ENCODE measurements at regions not wholly inside any gene's neighbourhood (a gene's known extent, or its start where the extent isn't known, plus 50 kb on each side); places are given as distances from the start of the nearest gene placed in this dataset.
A peak's percentile ranks its signal among the peaks of the same experiment; 100 is the strongest.

DNA sequence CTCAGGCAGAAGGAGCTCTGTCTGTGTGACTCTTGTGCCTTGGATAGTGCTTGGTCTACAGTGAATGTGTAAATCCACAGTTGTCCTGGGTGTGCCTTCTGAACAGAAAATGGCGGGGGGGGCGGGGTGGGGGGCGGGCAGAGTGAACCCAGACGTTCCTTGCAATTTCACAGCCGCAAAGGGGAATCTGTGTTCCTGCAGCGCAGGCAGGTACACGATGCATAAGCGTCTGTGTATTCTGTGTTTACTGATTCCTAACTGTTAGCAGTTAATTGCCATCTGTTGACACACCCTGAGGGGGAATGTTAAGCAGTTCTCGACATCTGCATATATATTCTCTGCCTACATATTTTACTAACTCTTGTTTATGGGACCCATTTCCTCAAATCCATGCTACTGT is 123.5 kb upstream of the ZFHX3 start:
- peak; percentile 86 for DNase-seq

DNA sequence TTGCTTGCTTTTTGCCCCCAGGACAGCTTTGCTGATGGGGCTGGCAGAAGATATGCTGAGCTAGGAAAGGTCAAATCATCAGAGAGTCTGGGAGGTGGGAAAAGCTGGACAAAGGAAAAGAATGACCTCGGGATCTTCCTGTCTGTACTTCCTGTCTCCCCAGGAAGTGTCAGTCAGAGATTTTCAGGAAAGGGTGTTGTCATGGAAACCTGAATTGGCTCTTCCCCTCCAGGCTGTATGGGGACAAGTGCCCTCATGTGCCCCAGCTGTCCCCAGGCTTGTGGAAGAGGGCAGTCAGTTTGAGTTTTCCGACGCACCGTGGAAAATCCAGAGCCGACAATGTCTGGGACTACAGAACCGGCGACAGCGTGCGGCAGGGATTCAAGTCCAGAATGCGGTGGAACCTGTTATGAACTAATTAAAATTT is 122.7 kb upstream of the ZFHX3 start:
- no peak for DNase-seq

DNA sequence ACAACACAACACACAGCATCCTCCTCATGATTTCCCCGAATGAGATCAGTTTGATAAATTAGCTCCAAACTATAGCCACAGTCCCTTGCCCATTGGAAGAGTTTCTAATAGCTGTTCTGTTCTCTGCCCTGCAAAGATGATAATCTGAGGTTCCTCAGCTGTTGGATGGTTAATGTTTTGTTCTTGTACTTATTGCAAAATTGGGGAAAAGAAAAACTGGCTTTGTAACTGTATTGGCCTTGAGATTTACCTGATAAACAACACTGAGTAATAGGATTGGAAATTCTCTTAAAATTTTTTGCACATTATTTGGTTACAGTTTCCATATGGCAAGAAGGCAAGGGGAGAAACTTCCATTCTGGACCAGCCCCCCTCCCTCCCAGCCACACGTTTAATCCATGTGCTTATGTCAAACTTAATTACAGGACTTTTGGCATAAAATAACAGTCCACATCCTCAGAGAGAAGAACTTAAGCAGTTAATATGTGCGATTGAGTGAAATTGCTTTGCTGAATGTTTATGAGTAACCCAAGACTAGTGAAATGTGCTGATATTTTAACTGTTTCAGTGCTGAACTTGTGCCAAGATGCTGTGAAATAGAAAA is 119.1 kb upstream of the ZFHX3 start:
- DNase-seq, result no peak

DNA sequence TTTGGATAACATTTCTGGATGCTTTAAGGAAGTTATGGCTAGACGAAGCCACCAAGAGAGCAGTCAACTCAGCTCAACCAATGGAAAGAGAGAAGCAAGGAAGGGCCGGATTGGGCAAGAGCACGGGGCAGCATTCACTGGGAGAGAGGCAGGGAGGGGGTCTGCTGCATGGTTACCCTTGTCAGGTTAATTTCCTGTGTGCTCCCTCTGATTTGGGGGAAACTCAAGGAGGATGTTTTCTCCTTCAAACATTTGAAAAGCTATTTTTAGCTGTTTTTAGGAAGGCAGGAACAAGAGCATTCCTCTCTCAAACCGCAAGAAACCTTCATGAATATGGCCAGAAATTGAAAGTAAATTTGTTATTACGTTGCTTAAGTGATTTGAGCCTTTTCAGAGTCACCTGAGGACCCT is 118.5 kb upstream of the ZFHX3 start:
- DNase-seq, result no peak

DNA sequence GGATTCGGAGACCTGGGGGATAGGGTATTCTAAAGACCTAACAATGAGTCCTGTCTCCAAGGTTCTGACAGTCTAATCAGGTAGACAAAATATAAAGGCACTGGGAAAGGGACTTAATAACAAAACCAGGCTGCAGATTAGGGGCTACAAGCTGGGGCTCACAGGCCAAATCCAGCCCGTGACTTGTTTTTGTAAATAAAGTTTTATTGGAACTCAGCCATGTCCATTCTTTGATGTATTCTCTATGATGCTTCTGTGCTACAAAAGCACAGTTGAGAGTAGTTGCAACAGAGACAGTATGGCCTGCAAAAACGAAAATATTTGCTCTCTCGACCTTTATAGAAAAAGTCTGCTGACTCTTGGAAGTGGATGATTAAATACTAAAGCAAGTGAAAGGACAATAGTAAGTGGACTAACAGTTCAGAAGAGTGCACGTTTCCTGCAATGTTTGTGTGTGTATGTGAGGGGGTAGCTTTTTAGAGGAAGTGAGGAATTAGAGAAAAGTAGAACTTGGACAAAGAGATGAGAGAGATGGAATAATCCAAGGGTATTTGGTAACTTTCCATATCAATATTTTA is 115.4 kb upstream of the ZFHX3 start:
- DNase-seq, result no peak

DNA sequence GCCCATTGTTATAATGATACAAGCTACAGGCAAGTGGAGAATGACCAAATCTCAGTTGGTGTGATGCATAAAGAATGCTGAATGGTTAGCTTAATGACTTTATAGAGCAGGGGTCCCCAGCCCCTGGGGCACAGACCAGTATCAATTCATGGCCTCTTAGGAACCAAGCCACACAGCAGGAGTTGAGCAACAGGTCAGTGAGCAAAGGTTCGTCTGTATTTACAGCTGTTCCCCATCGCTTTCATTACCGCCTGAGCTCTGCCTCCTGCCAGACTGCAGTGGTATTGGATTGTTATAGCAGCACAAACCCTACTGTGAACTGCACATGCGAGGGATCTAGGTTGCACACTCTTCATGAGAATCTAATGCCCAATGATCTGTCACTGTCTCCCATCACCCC is 114.0 kb upstream of the ZFHX3 start:
- DNase-seq, result no peak

DNA sequence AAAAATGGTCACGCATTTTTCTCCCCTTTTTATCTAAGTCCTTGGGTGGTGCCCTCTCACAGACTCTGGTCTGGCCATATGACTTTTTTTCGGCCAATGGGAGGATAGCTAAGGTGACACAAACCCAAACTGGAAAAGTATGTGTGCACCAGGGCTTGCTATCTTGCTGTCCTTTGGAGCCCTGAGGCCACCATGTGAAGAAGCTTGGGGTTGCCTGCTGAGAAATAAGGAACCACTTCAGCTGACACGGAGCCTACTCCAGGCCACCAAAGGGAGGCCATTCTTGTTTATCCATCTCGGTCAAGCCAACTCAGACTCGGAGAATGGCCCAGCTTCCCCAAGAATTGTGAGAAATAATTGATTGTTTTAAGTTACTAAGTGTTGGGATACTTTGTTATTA is 111.4 kb upstream of the ZFHX3 start:
- no peak for DNase-seq

DNA sequence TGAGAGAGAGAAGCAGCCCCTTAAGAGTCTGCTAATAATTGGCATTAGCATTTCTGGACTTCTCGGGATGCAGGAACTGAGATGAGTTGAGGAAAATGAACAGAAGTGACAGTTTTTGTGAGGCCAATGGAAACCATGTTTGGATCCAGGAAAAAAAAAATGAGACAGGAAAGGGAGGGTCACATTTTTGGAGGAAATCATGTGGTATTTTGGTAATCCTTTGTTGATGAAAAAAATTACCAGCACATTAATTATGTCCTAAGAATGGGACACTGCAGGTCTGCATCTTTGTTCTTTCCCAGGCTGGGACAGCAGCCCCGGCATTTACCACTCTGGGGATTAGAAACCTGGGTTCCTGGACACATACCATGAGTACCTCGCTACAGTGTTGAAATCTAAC is 109.9 kb upstream of the ZFHX3 start:
- no peak for DNase-seq

DNA sequence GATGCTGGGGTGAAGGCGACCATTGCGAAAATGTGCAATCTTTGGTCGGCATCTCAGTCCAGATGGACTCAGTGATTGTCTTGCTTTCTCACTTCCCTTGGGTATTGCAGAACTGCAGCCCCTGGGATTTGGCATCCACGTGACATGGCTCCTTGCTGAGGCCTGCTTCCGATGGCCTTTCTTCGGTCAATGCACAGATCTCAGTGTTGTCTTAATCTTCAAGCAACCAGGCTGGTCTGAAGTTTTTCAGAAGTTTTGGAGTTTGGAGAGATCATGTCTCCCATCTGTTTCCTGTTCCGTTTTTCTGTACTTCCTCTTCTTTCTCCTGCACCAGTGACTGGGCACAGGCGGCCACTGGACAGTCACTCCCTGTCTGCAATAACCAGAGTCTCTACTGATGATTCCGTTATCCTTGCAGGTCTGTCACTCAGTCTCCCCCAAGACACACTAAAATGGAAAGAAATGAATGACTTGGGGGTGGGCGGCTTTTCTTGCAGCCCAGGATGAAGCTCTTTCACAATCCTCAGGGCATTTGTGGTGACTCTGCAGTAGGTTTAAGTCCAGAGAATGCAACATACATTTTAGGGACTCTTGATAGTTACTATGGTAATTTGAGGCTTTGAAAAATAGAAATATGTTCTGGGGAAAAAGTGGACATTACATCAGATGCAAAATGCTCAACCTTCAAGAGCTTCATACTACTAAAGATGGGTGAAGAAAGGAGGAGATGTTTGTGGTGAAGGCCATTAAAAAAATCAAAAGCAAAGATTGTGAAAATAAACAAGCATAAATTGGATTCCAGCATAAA is 106.3 kb upstream of the ZFHX3 start:
- DNase-seq, result no peak

DNA sequence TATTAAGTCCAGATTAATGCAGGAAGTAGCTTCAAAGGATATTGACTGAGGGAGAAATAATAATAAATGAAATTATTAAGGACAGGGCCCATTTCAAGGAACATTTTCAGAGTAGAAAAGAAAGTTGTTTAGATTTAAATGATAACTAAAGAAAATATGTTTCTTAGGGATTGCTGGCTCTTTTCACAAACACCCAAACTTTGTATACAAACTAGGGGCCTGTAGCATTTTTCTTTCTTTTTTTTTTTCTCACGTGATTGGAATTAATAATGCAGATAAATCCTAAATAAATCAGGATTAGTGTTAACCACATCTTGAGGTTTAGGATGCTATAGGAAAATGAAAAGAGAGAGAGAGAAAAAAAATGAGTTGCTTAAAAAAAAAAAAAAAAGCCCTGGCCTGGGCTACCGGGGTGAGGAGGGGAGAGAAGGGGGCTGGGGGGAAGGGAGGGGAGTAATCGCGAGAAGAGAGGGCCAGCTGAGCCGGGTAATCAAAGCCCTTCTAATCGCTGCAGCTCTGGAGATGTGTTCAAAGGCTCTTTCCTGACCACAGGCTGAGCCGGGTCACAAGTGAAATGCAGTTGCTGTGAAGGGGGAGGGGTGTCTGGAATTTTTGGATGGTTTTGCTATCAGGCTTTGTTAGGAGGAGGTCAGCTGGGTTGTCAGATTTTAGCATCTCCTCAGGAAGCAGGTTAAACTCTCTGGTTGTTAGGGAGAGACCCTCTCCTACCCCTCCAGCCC is 104.6 kb upstream of the ZFHX3 start:
- no peak for DNase-seq

DNA sequence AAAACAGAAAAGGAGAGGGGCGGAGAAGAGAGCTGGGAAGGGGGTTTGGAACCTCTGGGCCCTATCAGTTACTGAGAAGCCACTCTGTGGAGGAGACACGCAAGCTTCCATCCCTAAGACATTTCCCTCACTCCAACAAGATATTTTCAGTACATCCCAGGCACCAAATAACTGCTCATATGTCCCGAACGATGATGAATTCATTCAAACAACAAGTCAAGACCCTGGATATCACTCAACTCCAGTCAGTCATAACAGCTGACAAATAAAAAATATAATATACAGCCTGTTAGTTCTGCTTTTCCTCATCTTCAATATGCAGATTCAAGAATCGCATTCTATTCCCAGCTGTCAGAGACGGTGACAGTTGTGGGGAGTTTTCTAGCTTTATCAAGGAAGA is 104.0 kb upstream of the ZFHX3 start:
- no peak for DNase-seq

DNA sequence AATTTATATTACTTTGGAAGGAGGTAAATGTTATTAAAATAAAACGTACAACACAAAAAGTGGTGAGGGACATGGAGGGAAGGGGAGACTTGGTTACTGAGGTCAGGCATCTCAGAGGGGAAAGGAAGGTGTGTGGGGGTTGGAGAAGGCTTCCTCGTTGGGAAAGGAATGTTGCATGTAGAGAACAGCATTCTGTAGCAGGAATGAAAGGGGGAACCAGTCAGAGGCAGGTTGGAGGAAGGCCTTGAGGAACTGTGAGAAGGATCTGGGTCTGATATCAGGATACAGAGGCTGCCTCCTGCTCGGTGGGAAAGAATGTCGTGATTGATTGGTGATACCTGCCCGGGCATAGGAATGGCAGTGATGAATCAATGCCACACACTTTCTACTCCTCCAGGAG is 103.3 kb upstream of the ZFHX3 start:
- no peak for DNase-seq

DNA sequence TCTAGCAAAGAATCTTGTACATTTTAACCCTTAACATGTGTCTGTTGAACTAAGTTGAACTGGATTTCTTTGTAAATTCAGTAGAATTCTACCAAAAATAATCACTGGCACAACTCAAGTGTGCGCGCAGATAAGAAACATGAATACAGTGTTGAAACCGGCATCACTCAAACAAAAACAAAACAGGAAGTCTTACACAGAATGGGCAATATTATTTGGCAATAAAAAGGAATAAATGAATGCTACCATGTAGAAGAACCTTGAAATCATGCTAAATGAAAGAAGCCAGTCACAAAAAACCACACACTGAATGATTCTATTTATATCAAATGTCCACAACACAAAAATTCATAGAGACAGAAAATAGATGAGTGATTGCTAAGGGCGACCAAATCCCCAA is 102.9 kb upstream of the ZFHX3 start:
- DNase-seq, result no peak

DNA sequence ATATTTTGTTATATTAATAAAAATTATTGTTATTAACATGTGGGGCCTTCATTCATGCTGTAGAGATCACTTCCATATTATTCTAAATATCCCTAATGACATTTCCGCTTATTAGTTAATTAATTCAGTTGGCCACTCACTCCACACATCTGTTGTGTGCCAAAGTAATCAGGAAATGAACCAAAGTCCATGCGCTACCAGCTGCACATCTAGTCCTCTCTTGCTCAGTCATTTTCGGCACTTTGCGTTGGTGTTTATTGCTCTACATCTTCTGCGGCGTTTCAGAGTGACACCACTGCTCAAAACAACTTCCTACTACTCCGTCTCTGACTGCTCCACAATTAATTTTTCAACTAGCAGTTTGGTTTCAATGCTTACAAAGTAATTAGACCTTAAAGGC is 101.4 kb upstream of the ZFHX3 start:
- DNase-seq, result no peak

DNA sequence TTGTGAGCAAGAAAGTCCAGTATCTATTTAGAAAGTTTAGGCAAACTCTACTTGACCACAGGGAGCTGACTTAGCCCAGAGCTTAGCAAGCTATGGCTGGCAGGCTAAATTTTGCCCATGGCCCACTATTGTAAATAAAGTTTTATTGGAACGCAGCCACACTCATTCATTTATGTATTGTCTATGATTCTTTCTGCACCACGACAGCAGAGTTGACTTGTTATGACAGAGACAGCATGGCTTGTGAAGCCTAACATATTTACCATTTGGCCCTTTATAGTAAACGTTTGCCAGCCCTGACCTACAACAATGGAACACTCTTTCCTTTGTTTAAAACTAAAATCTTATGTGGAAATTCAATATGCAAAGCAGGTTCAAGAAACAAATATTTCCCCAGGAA is 100.0 kb upstream of the ZFHX3 start:
- no peak for DNase-seq

DNA sequence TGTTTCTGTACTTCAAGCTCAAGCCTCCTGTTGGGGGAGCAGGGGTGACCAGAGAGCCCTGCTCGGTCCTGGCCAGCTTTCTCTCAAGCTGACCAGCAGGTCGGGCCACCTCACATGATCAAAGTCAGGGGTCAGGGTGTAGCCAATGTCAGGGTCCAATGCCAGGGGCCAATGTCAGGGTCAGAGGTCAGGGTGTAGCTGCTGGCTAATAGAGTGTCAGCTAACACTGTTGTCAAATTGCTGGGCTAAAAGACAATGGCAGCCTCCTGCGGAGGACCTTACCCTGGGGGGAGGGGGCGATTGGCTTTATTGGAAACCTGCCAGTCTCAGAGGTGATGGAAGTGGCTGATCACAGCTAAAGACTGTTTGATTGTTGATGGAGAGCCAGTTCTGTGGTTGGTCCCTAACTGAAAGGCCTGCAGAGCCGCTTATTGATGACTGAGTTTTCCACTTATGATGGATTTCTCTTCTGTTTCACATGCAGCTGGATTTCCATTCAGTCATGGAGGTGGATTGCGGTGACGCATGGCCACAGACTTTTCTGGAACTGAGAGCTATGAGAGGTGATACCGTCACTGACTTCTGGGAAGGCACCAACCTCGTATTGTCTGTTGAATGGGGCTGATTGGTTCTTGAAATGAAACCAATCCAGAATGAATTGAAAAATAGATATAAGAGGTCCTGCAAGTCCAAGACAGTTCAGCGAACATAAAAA is 97.4 kb upstream of the ZFHX3 start:
- no peak for DNase-seq

DNA sequence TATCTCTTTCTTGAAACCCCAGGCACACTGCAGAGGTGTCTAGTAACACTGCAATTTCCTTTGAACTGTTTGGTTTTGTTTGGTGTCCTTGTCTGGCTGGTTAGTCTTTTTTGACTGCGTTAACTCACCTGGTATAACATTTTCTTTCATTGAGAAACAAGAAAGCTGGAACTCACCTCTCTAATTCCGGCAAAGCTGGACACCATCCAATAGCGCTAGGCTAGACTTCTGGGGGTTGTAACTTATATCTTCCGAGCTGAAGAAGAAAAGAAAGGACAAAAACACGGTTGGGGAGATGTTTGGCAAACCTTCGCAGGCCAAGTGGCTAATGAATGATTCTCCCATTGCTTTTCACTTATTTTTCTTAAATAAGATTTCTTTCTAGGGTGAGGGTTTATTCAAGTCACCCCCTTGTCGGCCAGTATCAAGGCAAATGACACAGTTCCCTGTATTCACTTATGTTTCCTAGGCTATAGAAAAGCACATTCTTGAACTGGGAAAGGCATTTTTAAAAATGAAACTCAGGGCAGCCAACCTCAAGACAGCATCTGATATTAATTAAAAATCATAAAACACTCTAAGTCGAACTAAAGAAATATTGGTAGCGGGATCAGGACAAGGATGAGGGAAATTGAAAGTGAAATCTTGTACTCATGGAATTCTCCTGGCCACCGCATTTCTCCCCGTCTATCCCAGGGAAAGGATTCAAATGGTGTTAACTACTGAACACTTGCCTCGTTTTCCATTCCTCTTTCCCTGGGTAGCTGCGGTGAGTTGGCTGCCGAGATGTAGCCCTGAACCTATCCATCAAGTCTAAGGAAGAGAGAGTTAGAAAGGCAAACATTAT is 95.9 kb upstream of the ZFHX3 start:
- DNase-seq, result no peak

DNA sequence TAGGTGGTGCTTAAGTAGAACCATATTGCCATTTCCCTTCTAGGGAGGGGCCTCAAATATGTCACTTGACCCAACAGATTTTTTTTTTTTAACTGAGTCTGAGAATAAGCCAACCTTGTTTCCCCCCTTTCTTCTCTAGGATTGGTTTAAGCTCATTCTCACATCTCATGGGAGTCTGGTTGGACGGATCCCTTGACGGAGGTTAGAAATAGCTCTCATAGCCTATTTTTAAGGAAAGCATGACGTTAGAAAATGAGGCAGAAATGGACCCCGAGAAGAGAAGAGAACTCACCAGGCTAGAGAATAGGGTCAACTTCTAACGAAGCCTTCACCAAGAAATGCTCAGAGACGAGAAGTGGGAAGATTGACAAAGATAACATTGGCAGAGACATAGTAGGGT is 95.1 kb upstream of the ZFHX3 start:
- no peak for DNase-seq

DNA sequence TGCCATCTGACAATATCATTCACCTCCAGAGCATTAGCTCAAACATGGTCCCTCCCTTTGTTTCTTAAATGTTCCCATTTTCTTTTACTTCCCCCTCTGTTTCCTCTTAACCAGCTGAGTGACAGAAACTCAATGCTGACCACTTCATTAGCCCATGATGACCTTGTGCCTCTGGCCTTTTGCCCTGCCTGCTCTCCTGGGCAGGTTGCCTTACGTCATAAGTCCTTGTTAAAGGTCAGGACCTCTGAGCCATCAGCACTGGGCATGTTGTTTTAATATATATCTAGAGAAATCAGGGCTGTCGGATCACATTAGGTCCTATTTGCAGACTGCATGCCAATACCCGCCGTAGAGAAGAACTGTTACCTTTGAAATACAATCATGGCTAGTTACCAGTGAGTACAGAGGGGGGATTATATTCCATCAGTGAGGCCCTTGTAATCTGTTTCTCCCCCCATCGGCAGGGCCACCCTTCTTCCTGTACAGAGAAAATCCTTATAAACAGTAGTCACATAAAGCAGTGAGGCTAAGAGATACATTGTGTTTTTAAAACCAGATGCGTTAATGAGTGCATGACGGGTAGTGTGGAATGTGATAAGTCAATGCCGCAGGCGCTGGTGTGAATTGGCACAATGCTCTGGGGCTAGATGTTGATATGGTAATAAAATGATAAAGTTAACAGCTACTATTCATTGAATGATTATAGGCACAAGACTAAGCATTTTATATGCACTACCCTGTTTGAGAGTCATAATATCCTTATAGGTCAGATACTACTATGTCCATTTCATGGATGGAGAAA is 94.3 kb upstream of the ZFHX3 start:
- no peak for DNase-seq

DNA sequence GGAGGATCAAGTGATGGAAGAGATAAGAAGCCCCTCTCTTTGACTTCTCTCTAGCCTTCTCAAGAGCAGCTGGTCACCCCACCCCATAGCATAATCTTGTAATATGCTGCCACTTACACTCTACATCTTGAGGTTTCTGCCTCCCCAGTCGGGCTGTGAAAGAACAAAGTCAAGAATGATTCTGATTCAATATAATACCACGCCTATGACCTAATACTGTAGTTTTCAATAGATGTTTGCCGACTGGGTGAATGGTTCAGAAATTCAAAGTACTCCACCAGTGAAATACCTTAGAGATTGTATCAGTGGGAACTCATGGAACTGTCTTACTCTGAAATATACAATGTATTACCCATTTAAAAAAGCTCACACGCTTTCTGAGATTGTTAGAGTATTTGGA is 93.0 kb upstream of the ZFHX3 start:
- DNase-seq, result no peak

DNA sequence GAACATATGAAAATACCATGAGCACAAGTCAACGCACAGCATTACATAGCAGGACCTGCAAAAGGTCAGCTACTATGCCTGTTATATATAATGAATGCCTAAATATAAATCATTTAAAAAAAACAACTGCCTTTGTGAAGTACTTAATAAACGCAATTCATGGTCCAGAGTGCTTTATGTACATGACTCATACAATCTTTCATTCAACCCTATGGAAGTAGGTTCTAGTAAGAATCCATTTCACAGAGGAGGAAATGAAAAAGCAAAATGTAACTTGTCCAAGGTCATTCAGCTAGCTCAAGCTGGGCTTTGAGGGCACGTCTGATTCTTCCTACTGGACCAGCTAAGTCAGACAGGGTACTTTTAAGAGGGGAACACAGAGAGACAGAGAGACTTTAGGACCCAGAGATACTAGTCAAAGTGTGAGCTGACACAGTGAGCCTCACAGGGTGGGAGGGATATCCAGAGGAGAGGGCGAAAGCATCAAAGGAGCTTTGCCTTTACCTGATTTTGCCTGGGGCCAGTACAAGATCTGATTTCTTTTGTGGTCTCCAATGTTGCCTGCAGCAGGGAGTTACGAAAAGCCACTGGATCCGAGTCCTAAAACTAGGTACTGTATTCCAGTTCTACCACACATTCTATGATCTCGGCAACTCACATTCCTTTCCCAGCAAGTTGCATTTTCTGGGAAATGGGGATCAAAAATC is 83.4 kb upstream of the ZFHX3 start:
- DNase-seq, result no peak
